ENCODE measurements at regions not wholly inside any gene's neighbourhood (a gene's known extent, or its start where the extent isn't known, plus 50 kb on each side); places are given as distances from the start of the nearest gene placed in this dataset.
"Not testable (repeated sequence)": the region's sequence is repeated elsewhere in the genome, so short reads cannot be mapped to it uniquely, and the experiment has no call there.

DNA sequence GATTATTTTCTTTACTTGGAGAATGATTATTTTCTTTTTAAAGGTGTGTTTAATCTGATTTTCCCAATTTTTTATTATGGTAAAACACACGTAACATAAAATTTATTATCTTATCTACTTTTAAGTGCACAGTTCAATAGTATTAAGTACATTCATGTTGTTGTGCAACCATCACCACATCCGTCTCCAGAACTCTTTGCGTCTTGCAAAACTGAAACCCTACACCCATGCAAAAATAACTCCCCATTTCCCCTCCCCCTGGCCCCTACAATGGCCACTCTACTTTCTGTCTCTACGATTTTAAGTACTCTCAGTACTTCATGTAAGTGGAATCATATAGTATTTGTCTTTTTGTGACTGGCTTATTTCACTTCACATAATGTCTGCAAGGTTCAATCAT is 230.7 kb downstream of the SATB1 start:
- no peak overlapping the region for H3K4me3 ChIP-seq (ENCODE audit: low read depth, low read length)
- TF ChIP-seq, protein P1, sequence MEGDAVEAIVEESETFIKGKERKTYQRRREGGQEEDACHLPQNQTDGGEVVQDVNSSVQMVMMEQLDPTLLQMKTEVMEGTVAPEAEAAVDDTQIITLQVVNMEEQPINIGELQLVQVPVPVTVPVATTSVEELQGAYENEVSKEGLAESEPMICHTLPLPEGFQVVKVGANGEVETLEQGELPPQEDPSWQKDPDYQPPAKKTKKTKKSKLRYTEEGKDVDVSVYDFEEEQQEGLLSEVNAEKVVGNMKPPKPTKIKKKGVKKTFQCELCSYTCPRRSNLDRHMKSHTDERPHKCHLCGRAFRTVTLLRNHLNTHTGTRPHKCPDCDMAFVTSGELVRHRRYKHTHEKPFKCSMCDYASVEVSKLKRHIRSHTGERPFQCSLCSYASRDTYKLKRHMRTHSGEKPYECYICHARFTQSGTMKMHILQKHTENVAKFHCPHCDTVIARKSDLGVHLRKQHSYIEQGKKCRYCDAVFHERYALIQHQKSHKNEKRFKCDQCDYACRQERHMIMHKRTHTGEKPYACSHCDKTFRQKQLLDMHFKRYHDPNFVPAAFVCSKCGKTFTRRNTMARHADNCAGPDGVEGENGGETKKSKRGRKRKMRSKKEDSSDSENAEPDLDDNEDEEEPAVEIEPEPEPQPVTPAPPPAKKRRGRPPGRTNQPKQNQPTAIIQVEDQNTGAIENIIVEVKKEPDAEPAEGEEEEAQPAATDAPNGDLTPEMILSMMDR (IDR thresholded peaks at IDR 0.05; ENCODE audit: low read depth, low read length): no peak

DNA sequence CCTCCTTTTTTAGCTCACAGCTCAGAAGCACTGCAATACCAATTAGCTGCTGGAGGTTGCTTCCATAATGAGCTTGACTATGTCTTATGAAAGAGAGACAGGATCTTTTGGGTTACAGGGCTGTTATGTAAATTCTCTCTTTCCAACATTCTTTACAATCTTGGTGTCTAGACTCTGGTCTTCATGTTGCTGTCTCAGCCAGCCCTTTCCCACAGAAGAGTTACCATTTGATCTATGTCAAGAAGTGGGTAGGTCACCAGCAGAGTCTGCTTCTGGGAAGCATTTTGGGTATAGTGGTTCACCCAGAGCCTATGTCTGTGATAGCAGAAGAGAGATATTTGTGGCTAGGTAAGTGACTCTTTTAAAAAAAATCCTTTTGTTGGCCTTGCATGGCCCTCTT is 234.5 kb downstream of the SATB1 start:
- H3K4me3 ChIP-seq (ENCODE audit: low read depth, low read length): no peak overlapping the region
- TF ChIP-seq, protein P1 (IDR thresholded peaks at IDR 0.05; ENCODE audit: low read depth, low read length): no peak

DNA sequence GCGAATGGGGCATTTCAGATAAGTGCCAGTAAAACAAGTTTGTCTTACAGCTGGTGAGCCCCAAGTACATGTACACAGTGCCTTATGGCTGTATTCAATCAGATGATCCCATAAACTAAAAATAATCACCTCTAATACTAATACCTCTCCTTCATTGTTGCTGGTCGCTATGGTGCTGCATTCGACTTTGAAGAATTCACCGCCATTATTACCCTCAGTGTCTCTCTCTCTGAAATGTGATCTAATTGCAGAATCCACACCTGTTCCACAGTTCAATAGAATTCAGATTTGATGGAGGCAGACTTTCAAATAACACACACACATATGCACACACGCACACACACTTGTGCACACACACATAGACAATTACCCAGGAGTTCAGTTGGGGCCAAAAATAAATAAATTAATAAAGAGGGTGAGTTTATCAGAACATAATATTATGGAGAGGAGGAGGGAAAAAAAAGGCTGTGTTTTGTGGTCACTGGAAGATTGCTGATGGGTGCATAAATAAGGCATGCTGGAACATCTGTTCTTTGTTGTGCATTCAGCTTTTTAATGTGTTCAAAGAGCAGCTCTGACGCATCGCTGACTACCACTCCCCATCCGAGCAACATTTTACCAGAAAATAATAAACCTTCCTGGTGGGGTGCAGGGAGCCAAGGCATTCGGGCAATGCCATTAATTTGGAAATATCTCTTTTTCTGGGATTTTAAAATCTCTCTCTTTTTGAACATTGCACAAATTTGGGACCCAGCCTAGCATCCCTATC is 235.7 kb downstream of the SATB1 start:
- TF ChIP-seq, protein P1 (IDR thresholded peaks at IDR 0.05; ENCODE audit: low read depth, low read length): no peak

DNA sequence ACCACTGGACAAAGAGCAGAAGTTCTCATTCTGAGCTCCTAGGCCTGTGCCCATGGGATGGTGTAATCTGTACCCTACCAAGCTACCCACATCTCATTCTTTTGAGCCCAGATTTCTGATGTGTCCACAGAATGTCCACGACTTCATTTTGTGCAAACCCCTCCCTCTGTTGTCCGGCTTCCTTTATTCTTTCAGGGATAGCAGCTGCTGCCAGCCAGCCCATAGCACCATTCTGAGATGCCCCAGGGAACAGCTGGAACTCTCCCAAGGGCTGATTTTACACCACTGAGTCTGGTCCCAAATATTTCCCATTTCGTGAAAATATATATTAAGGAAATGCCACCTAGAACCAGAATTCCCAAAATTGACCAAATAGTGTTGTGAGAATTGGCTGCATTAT is 236.6 kb downstream of the SATB1 start:
- TF ChIP-seq, protein P1 (IDR thresholded peaks at IDR 0.05; ENCODE audit: low read depth, low read length): no peak
- H3K4me3 ChIP-seq (ENCODE audit: low read depth, low read length): no peak overlapping the region

More for the DNA sequence above, 235.7 kb downstream of the SATB1 start:
- H3K4me3 ChIP-seq (ENCODE audit: low read depth, low read length): no peak overlapping the region

- H3K4me3 ChIP-seq (ENCODE audit: low read depth, low read length): no peak overlapping the region
- TF ChIP-seq, protein P1 (IDR thresholded peaks at IDR 0.05; ENCODE audit: low read depth, low read length): no peak
Observed at GRCh38 chr3:18185624-18186023, 239.5 kb downstream of the SATB1 start.

DNA sequence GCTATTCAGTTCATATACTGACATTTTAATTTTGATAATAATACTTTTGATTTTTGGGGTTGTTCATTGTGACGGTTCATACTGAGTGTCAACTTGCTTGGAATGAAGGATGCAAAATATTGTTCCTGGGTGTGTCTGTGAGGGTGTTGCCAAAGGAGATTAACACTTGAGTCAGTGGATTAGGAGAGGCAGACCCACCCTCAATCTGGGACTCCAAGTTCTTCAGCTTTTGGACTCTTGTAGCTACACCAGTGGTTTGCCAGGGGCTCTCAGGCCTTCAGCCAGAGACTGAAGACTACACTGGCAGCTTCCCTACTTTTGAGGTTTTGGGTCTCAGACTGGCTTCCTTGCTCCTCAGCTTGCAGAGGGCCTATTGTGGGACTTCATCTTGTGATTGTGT is 242.2 kb downstream of the SATB1 start:
- H3K4me3 ChIP-seq (ENCODE audit: low read depth, low read length): not testable (repeated sequence)

DNA sequence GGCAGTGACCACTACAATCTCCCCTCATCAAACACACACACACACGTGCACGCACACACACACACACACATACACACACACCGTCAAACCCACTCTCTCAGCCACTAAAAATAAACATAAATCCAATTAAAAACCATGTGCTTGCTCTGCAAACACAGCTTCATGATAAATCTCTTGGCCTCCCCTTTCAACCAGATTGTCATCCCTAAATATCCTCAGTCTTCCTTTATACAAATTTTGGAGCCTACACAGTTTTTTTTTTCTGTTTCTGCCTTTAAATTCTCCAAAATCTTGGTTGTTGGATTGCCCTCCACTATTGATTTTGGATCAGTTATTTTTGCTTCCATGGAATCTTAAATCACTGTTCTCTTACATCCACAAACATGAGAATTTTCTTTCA is 245.6 kb downstream of the SATB1 start:
- H3K4me3 ChIP-seq (ENCODE audit: low read depth, low read length): no peak overlapping the region
- TF ChIP-seq, protein P1 (IDR thresholded peaks at IDR 0.05; ENCODE audit: low read depth, low read length): no peak

- H3K4me3 ChIP-seq (ENCODE audit: low read depth, low read length): no peak overlapping the region
- TF ChIP-seq, protein P1 (IDR thresholded peaks at IDR 0.05; ENCODE audit: low read depth, low read length): no peak
Observed at GRCh38 chr3:18177271-18177670, 247.9 kb downstream of the SATB1 start.

DNA sequence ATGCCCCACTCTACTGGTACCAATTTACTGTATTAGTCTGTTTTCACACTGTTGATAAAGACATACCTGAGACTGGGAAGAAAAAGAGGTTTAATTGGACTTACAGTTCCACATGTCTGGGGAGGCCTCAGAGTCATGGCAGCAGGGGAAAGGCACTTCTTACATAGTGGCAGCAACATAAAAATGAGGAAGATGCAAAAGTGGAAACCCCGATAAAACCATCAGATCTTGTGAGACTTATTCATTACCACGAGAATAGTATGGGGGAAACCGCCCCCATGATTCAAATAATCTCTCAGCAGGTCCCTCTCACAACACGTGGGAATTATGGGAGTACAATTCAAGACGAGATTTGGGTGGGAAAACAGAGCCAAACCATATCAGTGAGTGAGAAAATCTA is 251.2 kb downstream of the SATB1 start:
- H3K4me3 ChIP-seq (ENCODE audit: low read depth, low read length): not testable (repeated sequence)

Data from WI38 (cell line).